WTC11 (cell line): ENCODE measurements at regions not wholly inside any gene's neighbourhood (a gene's known extent, or its start where the extent isn't known, plus 50 kb on each side); places are given as distances from the start of the nearest gene placed in this dataset.

Experiments used
- ATAC-seq: fragments of 200-7000 bp; cut with Tn5 transposase; 2 replicates; pipeline ENCODE4 v1.10.0; 2021; ENCODE audit warnings: mild to moderate bottlenecking, moderate library complexity
- CTCF ChIA-PET: fragments of 300-600 bp; sonication (Branson Sonifier 250); formaldehyde crosslinking; loops from one replicate; lab custom pipeline; 2021; ENCODE audit warnings: antibody characterized with exemption; lab: Charles Lee
- POLR2A ChIA-PET: fragments of 350-600 bp; sonication (Branson Sonifier 250); formaldehyde crosslinking; loops from one replicate; lab custom pipeline; 2021; ENCODE audit warnings: antibody characterized with exemption; lab: Charles Lee
- DNase-seq: peaks from one replicate; pipeline ENCODE4 v3.0.0; 2021; ENCODE audit warnings: low spot score
- H3K27ac Mint-ChIP-seq: 2 replicates; pipeline ENCODE4 v1.8.0; 2021; ENCODE audit warnings: mixed read lengths
- H3K27me3 Mint-ChIP-seq: 2 replicates; pipeline ENCODE4 v1.8.0; 2021; ENCODE audit warnings: low read depth, mild to moderate bottlenecking, moderate library complexity, mixed read lengths
- H3K36me3 Mint-ChIP-seq: 2 replicates; pipeline ENCODE4 v1.8.0; 2021; ENCODE audit warnings: mixed read lengths
- H3K4me1 Mint-ChIP-seq: 2 replicates; pipeline ENCODE4 v1.8.0; 2022; ENCODE audit warnings: mixed read lengths
- H3K4me3 Mint-ChIP-seq: 2 replicates; pipeline ENCODE4 v1.8.0; 2021; ENCODE audit warnings: mild to moderate bottlenecking, moderate library complexity, mixed read lengths
- H3K9me3 Mint-ChIP-seq: 2 replicates; pipeline ENCODE4 v1.8.0; 2021; ENCODE audit warnings: mixed read lengths
- E2F5 ChIP-seq: sonication (generic); formaldehyde crosslinking; IDR thresholded peaks from 2 replicates; pipeline ENCODE4 v1.8.1; 2022; ENCODE audit warnings: mild to moderate bottlenecking, moderate library complexity, missing genetic modification reagents
- FOXK1 ChIP-seq: sonication (generic); formaldehyde crosslinking; IDR thresholded peaks from 2 replicates; pipeline ENCODE4 v1.8.0; 2022; ENCODE audit warnings: mild to moderate bottlenecking, moderate library complexity, missing genetic modification reagents
- MAX ChIP-seq: sonication (generic); formaldehyde crosslinking; IDR thresholded peaks from 2 replicates; pipeline ENCODE4 v1.8.0; 2022; ENCODE audit warnings: mild to moderate bottlenecking, missing genetic modification reagents
- MXD4 ChIP-seq: fragments of 250-450 bp; sonication (Bioruptor Pico); IDR thresholded peaks from 2 replicates; pipeline ENCODE4 v1.8.0; 2021; ENCODE audit warnings: mild to moderate bottlenecking, moderate library complexity, borderline replicate concordance
- NFATC4 ChIP-seq: fragments of 250-450 bp; sonication (Bioruptor Pico); IDR thresholded peaks from 2 replicates; pipeline ENCODE4 v1.9.0; 2021; ENCODE audit warnings: mild to moderate bottlenecking
- PRDM15 ChIP-seq: sonication (generic); formaldehyde crosslinking; IDR thresholded peaks from 2 replicates; pipeline ENCODE4 v1.8.0; 2022; ENCODE audit warnings: missing genetic modification reagents
- SOX15 ChIP-seq: fragments of 250-450 bp; sonication (Bioruptor Pico); IDR thresholded peaks from 2 replicates; pipeline ENCODE4 v1.9.0; 2021; ENCODE audit warnings: mild to moderate bottlenecking
- ZBTB21 ChIP-seq: sonication (generic); formaldehyde crosslinking; IDR thresholded peaks from 2 replicates; pipeline ENCODE4 v1.8.1; 2023; ENCODE audit warnings: mild to moderate bottlenecking, missing genetic modification reagents, borderline replicate concordance
- TF ChIP-seq, protein P1 (sequence below): sonication (generic); formaldehyde crosslinking; conservative IDR thresholded peaks from 2 replicates; pipeline ENCODE4 v1.8.1; 2023; ENCODE audit warnings: mild to moderate bottlenecking, low read depth, missing genetic modification reagents, moderate library complexity
- TF ChIP-seq, protein P2 (sequence below): sonication (generic); formaldehyde crosslinking; IDR thresholded peaks from 2 replicates; pipeline ENCODE4 v1.8.1; 2023; ENCODE audit warnings: mild to moderate bottlenecking, missing genetic modification reagents
- TF ChIP-seq, protein P3 (sequence below): sonication (generic); formaldehyde crosslinking; IDR thresholded peaks from 2 replicates; pipeline ENCODE4 v1.8.0; 2022; ENCODE audit warnings: mild to moderate bottlenecking, missing genetic modification reagents
- TF ChIP-seq, protein P4 (sequence below): fragments of 250-450 bp; sonication (Bioruptor Pico); IDR thresholded peaks from 2 replicates; pipeline ENCODE4 v1.9.0; 2021; ENCODE audit warnings: mild to moderate bottlenecking, borderline replicate concordance
- TF ChIP-seq, protein P5 (sequence below): fragments of 200-600 bp; IDR thresholded peaks from 2 replicates; pipeline ENCODE4 v1.8.0; 2022; ENCODE audit warnings: antibody characterized with exemption
- TF ChIP-seq, protein P6 (sequence below): sonication (generic); formaldehyde crosslinking; conservative IDR thresholded peaks from 2 replicates; pipeline ENCODE4 v1.8.1; 2022; ENCODE audit warnings: mild to moderate bottlenecking, missing genetic modification reagents

GRCh38 chr12:84712747-84713146 lies 199.9 kb downstream of the SLC6A15 start (continued):
- TF ChIP-seq, protein P1, sequence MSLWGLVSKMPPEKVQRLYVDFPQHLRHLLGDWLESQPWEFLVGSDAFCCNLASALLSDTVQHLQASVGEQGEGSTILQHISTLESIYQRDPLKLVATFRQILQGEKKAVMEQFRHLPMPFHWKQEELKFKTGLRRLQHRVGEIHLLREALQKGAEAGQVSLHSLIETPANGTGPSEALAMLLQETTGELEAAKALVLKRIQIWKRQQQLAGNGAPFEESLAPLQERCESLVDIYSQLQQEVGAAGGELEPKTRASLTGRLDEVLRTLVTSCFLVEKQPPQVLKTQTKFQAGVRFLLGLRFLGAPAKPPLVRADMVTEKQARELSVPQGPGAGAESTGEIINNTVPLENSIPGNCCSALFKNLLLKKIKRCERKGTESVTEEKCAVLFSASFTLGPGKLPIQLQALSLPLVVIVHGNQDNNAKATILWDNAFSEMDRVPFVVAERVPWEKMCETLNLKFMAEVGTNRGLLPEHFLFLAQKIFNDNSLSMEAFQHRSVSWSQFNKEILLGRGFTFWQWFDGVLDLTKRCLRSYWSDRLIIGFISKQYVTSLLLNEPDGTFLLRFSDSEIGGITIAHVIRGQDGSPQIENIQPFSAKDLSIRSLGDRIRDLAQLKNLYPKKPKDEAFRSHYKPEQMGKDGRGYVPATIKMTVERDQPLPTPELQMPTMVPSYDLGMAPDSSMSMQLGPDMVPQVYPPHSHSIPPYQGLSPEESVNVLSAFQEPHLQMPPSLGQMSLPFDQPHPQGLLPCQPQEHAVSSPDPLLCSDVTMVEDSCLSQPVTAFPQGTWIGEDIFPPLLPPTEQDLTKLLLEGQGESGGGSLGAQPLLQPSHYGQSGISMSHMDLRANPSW (CRISPR knock-in tag), result no peak
- TF ChIP-seq FOXK1, result no peak
- TF ChIP-seq, protein P2, sequence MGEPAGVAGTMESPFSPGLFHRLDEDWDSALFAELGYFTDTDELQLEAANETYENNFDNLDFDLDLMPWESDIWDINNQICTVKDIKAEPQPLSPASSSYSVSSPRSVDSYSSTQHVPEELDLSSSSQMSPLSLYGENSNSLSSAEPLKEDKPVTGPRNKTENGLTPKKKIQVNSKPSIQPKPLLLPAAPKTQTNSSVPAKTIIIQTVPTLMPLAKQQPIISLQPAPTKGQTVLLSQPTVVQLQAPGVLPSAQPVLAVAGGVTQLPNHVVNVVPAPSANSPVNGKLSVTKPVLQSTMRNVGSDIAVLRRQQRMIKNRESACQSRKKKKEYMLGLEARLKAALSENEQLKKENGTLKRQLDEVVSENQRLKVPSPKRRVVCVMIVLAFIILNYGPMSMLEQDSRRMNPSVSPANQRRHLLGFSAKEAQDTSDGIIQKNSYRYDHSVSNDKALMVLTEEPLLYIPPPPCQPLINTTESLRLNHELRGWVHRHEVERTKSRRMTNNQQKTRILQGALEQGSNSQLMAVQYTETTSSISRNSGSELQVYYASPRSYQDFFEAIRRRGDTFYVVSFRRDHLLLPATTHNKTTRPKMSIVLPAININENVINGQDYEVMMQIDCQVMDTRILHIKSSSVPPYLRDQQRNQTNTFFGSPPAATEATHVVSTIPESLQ (CRISPR knock-in tag), result no peak
- no peak for TF ChIP-seq MXD4 (CRISPR knock-in tag)
- no peak for TF ChIP-seq NFATC4
- TF ChIP-seq MAX (CRISPR knock-in tag), result no peak
- TF ChIP-seq, protein P3, sequence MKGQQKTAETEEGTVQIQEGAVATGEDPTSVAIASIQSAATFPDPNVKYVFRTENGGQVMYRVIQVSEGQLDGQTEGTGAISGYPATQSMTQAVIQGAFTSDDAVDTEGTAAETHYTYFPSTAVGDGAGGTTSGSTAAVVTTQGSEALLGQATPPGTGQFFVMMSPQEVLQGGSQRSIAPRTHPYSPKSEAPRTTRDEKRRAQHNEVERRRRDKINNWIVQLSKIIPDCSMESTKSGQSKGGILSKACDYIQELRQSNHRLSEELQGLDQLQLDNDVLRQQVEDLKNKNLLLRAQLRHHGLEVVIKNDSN (CRISPR knock-in tag), result no peak
- TF ChIP-seq PRDM15 (CRISPR knock-in tag), result no peak

DNA sequence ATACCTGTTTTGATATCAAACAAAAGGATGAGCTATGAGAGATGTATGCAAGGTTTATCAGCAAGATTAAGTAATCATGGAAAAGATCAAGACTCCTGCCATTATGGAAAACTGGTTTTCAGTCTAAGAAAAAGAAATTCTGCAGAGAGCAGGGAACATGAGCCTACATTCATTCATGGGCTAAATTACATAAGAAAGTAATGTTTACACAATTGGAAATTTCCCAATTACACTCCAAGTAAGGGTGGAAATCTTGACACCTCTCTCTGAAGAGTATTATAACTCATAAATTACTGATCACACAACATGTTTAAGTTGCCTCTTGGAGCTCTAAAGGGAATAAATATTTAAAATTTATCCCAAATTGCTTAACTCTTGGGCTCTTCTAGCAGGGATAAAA lies 206.2 kb downstream of the SLC6A15 start:
- H3K4me1 Mint-ChIP-seq, result peaks cover 35% of the 10 kb centered on the region
- ChIA-PET CTCF (no interaction called here), POLR2A (no interaction called here)
- no peak overlapping the region for H3K4me3 Mint-ChIP-seq
- ATAC-seq, result no peak
- no peaks in the 10 kb centered on the region for H3K36me3 Mint-ChIP-seq
- H3K27me3 Mint-ChIP-seq, result no peaks in the 10 kb centered on the region; the same call in 1 of the 2 replicates
- no peaks in the 10 kb centered on the region for H3K9me3 Mint-ChIP-seq
- H3K27ac Mint-ChIP-seq, result no peak overlapping the region
- DNase-seq, result no peak
- no peak for TF ChIP-seq SOX15 (CRISPR knock-in tag)
- TF ChIP-seq, protein P4, sequence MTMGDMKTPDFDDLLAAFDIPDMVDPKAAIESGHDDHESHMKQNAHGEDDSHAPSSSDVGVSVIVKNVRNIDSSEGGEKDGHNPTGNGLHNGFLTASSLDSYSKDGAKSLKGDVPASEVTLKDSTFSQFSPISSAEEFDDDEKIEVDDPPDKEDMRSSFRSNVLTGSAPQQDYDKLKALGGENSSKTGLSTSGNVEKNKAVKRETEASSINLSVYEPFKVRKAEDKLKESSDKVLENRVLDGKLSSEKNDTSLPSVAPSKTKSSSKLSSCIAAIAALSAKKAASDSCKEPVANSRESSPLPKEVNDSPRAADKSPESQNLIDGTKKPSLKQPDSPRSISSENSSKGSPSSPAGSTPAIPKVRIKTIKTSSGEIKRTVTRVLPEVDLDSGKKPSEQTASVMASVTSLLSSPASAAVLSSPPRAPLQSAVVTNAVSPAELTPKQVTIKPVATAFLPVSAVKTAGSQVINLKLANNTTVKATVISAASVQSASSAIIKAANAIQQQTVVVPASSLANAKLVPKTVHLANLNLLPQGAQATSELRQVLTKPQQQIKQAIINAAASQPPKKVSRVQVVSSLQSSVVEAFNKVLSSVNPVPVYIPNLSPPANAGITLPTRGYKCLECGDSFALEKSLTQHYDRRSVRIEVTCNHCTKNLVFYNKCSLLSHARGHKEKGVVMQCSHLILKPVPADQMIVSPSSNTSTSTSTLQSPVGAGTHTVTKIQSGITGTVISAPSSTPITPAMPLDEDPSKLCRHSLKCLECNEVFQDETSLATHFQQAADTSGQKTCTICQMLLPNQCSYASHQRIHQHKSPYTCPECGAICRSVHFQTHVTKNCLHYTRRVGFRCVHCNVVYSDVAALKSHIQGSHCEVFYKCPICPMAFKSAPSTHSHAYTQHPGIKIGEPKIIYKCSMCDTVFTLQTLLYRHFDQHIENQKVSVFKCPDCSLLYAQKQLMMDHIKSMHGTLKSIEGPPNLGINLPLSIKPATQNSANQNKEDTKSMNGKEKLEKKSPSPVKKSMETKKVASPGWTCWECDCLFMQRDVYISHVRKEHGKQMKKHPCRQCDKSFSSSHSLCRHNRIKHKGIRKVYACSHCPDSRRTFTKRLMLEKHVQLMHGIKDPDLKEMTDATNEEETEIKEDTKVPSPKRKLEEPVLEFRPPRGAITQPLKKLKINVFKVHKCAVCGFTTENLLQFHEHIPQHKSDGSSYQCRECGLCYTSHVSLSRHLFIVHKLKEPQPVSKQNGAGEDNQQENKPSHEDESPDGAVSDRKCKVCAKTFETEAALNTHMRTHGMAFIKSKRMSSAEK (CRISPR knock-in tag), result no peak
- TF ChIP-seq ZBTB21, result no peak
- TF ChIP-seq, protein P5, sequence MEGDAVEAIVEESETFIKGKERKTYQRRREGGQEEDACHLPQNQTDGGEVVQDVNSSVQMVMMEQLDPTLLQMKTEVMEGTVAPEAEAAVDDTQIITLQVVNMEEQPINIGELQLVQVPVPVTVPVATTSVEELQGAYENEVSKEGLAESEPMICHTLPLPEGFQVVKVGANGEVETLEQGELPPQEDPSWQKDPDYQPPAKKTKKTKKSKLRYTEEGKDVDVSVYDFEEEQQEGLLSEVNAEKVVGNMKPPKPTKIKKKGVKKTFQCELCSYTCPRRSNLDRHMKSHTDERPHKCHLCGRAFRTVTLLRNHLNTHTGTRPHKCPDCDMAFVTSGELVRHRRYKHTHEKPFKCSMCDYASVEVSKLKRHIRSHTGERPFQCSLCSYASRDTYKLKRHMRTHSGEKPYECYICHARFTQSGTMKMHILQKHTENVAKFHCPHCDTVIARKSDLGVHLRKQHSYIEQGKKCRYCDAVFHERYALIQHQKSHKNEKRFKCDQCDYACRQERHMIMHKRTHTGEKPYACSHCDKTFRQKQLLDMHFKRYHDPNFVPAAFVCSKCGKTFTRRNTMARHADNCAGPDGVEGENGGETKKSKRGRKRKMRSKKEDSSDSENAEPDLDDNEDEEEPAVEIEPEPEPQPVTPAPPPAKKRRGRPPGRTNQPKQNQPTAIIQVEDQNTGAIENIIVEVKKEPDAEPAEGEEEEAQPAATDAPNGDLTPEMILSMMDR, result no peak
- TF ChIP-seq, protein P6, sequence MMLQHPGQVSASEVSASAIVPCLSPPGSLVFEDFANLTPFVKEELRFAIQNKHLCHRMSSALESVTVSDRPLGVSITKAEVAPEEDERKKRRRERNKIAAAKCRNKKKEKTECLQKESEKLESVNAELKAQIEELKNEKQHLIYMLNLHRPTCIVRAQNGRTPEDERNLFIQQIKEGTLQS (CRISPR knock-in tag), result no peak
- TF ChIP-seq E2F5 (CRISPR knock-in tag), result no peak
- TF ChIP-seq PRDM15 (CRISPR knock-in tag), result no peak
